MM.1S (cell line): ENCODE measurements at regions not wholly inside any gene's neighbourhood (a gene's known extent, or its start where the extent isn't known, plus 50 kb on each side); places are given as distances from the start of the nearest gene placed in this dataset.

ENCODE experiments used
- DNase-seq: peaks from one replicate; pipeline ENCODE4 v3.0.0-alpha.2; 2015
- H2AFZ ChIP-seq: fragments of 300-600 bp; sonication (generic); 2 replicates; pipeline ENCODE4 v1.6.0; 2016; ENCODE audit warnings: antibody characterized with exemption, low read length
- H3F3A ChIP-seq: fragments of 300-600 bp; sonication (generic); 2 replicates; pipeline ENCODE4 v1.6.1; 2016; ENCODE audit warnings: mild to moderate bottlenecking, antibody characterized with exemption, low read length, moderate library complexity, mixed read lengths; ENCODE audit not compliant: insufficient read depth
- H3K27ac ChIP-seq: fragments of 300-600 bp; sonication (generic); 2 replicates; pipeline ENCODE4 v1.5.1; 2016; ENCODE audit warnings: mild to moderate bottlenecking, low read length
- H3K27me3 ChIP-seq: fragments of 300-600 bp; sonication (generic); replicated peaks from 2 replicates; pipeline ENCODE4 v1.6.0; 2016; ENCODE audit warnings: low read length; ENCODE audit not compliant: insufficient read depth
- H3K36me3 ChIP-seq: fragments of 300-600 bp; sonication (generic); replicated peaks from 2 replicates; pipeline ENCODE4 v1.6.1; 2016; ENCODE audit warnings: mild to moderate bottlenecking, low read length, mixed read lengths; ENCODE audit not compliant: insufficient read depth
- H3K4me1 ChIP-seq: fragments of 300-600 bp; sonication (generic); 2 replicates; pipeline ENCODE4 v1.6.1; 2016; ENCODE audit warnings: low read length, mixed read lengths
- H3K4me2 ChIP-seq: fragments of 300-600 bp; sonication (generic); 2 replicates; pipeline ENCODE4 v1.6.0; 2016; ENCODE audit warnings: low read depth, low read length
- H3K4me3 ChIP-seq: fragments of 300-600 bp; sonication (generic); 2 replicates; pipeline ENCODE4 v1.5.1; 2016; ENCODE audit warnings: low read length, mixed read lengths
- H3K79me2 ChIP-seq: fragments of 300-600 bp; sonication (generic); 2 replicates; pipeline ENCODE4 v1.6.1; 2016; ENCODE audit warnings: mixed run types, low read length, mixed read lengths
- H3K9ac ChIP-seq: fragments of 300-600 bp; sonication (generic); 2 replicates; pipeline ENCODE4 v1.6.1; 2016; ENCODE audit warnings: low read length, mixed read lengths
- H3K9me2 ChIP-seq: fragments of 300-600 bp; sonication (generic); replicated peaks from 2 replicates; pipeline ENCODE4 v1.6.1; 2016; ENCODE audit warnings: mild to moderate bottlenecking, low read length, mixed read lengths; ENCODE audit not compliant: insufficient read depth
- H3K9me3 ChIP-seq: fragments of 300-600 bp; sonication (generic); replicated peaks from 2 replicates; pipeline ENCODE4 v1.6.1; 2016; ENCODE audit warnings: mild to moderate bottlenecking, low read length, mixed read lengths; ENCODE audit not compliant: insufficient read depth
- H4K20me1 ChIP-seq: fragments of 300-600 bp; sonication (generic); 2 replicates; pipeline ENCODE4 v1.6.1; 2016; ENCODE audit warnings: mild to moderate bottlenecking, low read length, moderate library complexity, mixed read lengths; ENCODE audit not compliant: insufficient read depth
- EZH2 ChIP-seq: fragments of 300-600 bp; sonication (generic); optimal IDR thresholded peaks from 2 replicates; pipeline ENCODE3; 2017; ENCODE audit warnings: low read depth, mild to moderate bottlenecking, antibody characterized with exemption, low read length, mixed read lengths
- EZH2phosphoT487 ChIP-seq: fragments of 300-600 bp; sonication (generic); IDR thresholded peaks from 2 replicates; pipeline ENCODE4 v1.6.1; 2018; ENCODE audit warnings: antibody characterized with exemption, low read length
- TF ChIP-seq, protein P1 (sequence below): fragments of 300-600 bp; sonication (generic); IDR thresholded peaks from 2 replicates; pipeline ENCODE4 v1.5.1; 2016; ENCODE audit warnings: antibody characterized with exemption, low read length, mixed read lengths

DNA sequence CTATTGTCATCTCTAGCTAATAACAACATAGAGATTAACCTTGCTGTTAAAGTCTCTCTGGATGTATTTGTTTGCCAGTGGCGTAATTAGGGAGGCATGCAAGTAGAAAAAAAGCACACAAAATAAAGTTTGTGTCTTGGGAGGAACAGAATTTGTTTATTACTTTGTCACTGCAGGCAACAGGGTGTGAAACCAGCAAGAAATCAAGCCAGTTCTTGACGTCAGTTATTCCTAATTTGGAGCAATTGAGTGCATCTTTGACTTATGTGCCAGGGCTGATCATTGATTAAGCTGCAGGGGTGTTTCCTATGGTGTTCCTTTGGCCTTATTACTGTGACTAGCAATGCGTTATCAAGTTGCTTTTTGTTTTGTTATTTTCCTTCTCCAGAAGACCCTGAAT lies 751.0 kb downstream of the KCNA4 start:
- Histone ChIP-seq H3K27me3 (no peaks in the 10 kb centered on the region), H3K9ac (no peak overlapping the region), H3K4me2 (no peak overlapping the region), H3K4me3 (no peak overlapping the region), H3K9me3 (no peaks in the 10 kb centered on the region), H4K20me1 (no peaks in the 10 kb centered on the region), H3K27ac (no peak overlapping the region), H3F3A (no peaks in the 10 kb centered on the region), H3K9me2 (no peaks in the 10 kb centered on the region), H3K79me2 (no peaks in the 10 kb centered on the region), H2AFZ (no peak overlapping the region), H3K4me1 (no peaks in the 10 kb centered on the region), H3K36me3 (no peaks in the 10 kb centered on the region)
- TF ChIP-seq EZH2 (no peak), EZH2phosphoT487 (no peak)
- TF ChIP-seq, protein P1, sequence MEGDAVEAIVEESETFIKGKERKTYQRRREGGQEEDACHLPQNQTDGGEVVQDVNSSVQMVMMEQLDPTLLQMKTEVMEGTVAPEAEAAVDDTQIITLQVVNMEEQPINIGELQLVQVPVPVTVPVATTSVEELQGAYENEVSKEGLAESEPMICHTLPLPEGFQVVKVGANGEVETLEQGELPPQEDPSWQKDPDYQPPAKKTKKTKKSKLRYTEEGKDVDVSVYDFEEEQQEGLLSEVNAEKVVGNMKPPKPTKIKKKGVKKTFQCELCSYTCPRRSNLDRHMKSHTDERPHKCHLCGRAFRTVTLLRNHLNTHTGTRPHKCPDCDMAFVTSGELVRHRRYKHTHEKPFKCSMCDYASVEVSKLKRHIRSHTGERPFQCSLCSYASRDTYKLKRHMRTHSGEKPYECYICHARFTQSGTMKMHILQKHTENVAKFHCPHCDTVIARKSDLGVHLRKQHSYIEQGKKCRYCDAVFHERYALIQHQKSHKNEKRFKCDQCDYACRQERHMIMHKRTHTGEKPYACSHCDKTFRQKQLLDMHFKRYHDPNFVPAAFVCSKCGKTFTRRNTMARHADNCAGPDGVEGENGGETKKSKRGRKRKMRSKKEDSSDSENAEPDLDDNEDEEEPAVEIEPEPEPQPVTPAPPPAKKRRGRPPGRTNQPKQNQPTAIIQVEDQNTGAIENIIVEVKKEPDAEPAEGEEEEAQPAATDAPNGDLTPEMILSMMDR = no peak
- no peak for DNase-seq

DNA sequence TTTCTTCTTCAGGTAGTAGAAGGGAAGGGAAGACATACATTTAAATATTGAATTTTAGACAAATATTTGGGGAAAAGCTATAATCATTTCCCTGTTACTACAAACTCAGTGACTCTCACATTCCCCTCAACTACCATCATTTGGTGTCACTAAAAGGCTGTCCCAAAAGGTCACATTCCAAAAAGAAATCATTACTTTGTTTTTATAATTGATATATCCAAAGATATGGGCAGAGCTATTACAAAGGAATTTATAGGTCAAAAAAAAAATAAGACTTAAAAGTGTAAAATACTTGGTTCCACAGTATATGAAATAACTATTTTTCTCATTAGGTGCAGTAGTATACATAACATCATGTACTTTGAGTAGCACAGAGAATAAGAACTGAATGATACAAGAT lies 751.4 kb downstream of the KCNA4 start:
- Histone ChIP-seq H3K79me2 (no peaks in the 10 kb centered on the region), H3K9me3 (no peaks in the 10 kb centered on the region), H3K4me1 (no peaks in the 10 kb centered on the region), H3K36me3 (no peaks in the 10 kb centered on the region), H3K9me2 (no peaks in the 10 kb centered on the region), H2AFZ (no peak overlapping the region), H3K4me3 (no peak overlapping the region), H3F3A (no peaks in the 10 kb centered on the region), H3K27ac (no peak overlapping the region), H3K4me2 (no peak overlapping the region), H3K27me3 (no peaks in the 10 kb centered on the region), H3K9ac (no peak overlapping the region), H4K20me1 (no peaks in the 10 kb centered on the region)
- no peak for DNase-seq
- TF ChIP-seq EZH2 (no peak), EZH2phosphoT487 (no peak)
- TF ChIP-seq, protein P1 = no peak

DNA sequence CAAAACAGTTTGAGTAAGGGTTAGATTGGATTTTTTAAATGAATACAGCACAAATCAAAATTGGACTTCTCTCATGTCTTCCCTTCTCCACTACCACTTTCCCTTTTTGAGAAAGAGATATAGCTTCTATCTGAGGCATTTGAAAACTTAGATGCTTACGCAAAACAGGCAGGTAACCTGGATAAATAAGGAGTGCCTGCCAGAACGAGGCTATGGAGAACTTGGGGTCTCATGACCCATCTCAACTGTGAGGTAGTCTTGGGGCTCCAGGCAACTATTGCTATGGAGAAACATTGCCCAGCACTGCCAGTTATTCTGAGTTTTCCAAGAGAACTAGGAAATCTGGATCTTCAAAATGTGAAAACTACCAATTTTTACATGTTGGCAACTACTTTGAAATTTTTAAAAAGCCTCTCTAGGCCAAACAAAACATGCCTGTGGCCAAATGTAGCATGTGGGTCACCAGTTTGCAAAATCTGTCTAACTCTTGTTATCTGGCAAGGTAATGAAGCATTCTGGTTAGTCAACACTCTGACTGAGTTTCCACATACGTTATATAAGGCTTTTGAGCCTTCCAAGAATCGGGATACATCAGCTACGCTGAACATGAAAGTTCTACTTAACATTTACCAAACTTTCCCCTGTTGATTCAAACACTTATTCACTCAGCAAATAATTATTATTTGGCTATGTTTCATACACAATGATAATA lies 752.7 kb downstream of the KCNA4 start:
- Histone ChIP-seq H3K9me3 (no peaks in the 10 kb centered on the region), H3K79me2 (no peaks in the 10 kb centered on the region), H3F3A (no peaks in the 10 kb centered on the region)

More for the DNA sequence above, 752.7 kb downstream of the KCNA4 start:
- TF ChIP-seq, protein P1 = no peak
- TF ChIP-seq EZH2phosphoT487 = no peak
- TF ChIP-seq EZH2 = no peak
- Histone ChIP-seq H3K4me3 (no peak overlapping the region), H3K4me1 (no peaks in the 10 kb centered on the region), H3K36me3 (no peaks in the 10 kb centered on the region), H3K9ac (no peak overlapping the region), H3K27ac (no peak overlapping the region), H3K27me3 (no peaks in the 10 kb centered on the region), H2AFZ (no peak overlapping the region), H3K4me2 (no peak overlapping the region), H3K9me2 (no peaks in the 10 kb centered on the region), H4K20me1 (no peaks in the 10 kb centered on the region)
- DNase-seq = no peak
